ENCODE measurements at regions not wholly inside any gene's neighbourhood (a gene's known extent, or its start where the extent isn't known, plus 50 kb on each side); places are given as distances from the start of the nearest gene placed in this dataset.

- TF ChIP-seq CTCF (IDR thresholded peaks at IDR 0.05) (no peak), POLR2A (IDR thresholded peaks at IDR 0.05) (no peak)
Measured at GRCh38 chr7:49708590-49708989, 64.8 kb upstream of the VWC2 start.
